ENCODE measurements at regions not wholly inside any gene's neighbourhood (a gene's known extent, or its start where the extent isn't known, plus 50 kb on each side); places are given as distances from the start of the nearest gene placed in this dataset.

- peaks cover 91% of the 10 kb centered on the region for H3K4me1 Mint-ChIP-seq (ENCODE audit: low read depth)
- intact Hi-C loops (cut with micrococcal nuclease): loop anchor here (10.0 kb wide), 2 partner anchors 48 to 208 kb away; no protein-coding TSS in a partner anchor
- ATAC-seq: peak; percentile 11
- DNase-seq: peak; percentile 39
- H3K27me3 Mint-ChIP-seq: no peaks in the 10 kb centered on the region
- CTCF ChIA-PET: interaction anchor here (1.1 to 2.0 kb wide), 5 partner anchors 27 to 196 kb away, joined by 3 to 8 read pairs (median 3); no protein-coding TSS in a partner anchor
- H3K27ac Mint-ChIP-seq: peak overlapping the region; percentile 96
- no peak overlapping the region for H3K4me3 Mint-ChIP-seq
- POLR2A ChIA-PET: interaction anchor here (0.8 to 3.2 kb wide), 9 partner anchors 12 to 210 kb away, joined by 3 to 16 read pairs (median 4); no protein-coding TSS in a partner anchor
- peaks cover 57% of the 10 kb centered on the region for H3K36me3 Mint-ChIP-seq (ENCODE audit: low read depth)
- no peak for TF ChIP-seq CTCF (IDR thresholded peaks at IDR 0.05)
- peaks cover 29% of the 10 kb centered on the region for H3K9me3 Mint-ChIP-seq
Measured at GRCh38 chr11:128297091-128297651, 290.2 kb downstream of the ETS1 start.

GRCh38 chr11:128294671-128295050 lies 292.7 kb downstream of the ETS1 start:
- TF ChIP-seq CTCF (IDR thresholded peaks at IDR 0.05): no peak
- Mint-ChIP-seq H3K36me3 (ENCODE audit: low read depth) (peaks cover 53% of the 10 kb centered on the region), H3K27me3 (no peaks in the 10 kb centered on the region), H3K4me3 (no peak overlapping the region), H3K4me1 (ENCODE audit: low read depth) (peaks cover 93% of the 10 kb centered on the region), H3K27ac (peak overlapping the region; percentile 95), H3K9me3 (peaks cover 29% of the 10 kb centered on the region)
- ChIA-PET CTCF (interaction anchor here (1.3 to 1.6 kb wide), 4 partner anchors 10 to 338 kb away, joined by 3 to 5 read pairs (median 4); no protein-coding TSS in a partner anchor), POLR2A (interaction anchor here (0.7 to 1.9 kb wide), 10 partner anchors 10 to 210 kb away, joined by 3 to 6 read pairs (median 3); no protein-coding TSS in a partner anchor)
- ATAC-seq (no peak), DNase-seq (no peak)
- intact Hi-C loops (cut with micrococcal nuclease): loop anchor here (5.0 to 10.0 kb wide), 3 partner anchors 50 to 210 kb away; no protein-coding TSS in a partner anchor

- CTCF ChIA-PET: interaction anchor here (1.4 to 5.3 kb wide), 4 partner anchors 11 to 338 kb away, joined by 3 to 91 read pairs (median 4); no protein-coding TSS in a partner anchor
Measured at GRCh38 chr11:128294001-128294670, 293.2 kb downstream of the ETS1 start.

GRCh38 chr11:128291835-128292234 lies 295.5 kb downstream of the ETS1 start:
- no peak for TF ChIP-seq CTCF (IDR thresholded peaks at IDR 0.05)
- Mint-ChIP-seq H3K9me3 (peaks cover 29% of the 10 kb centered on the region), H3K4me3 (peak overlapping the region; percentile 83), H3K36me3 (ENCODE audit: low read depth) (peaks cover 46% of the 10 kb centered on the region), H3K27me3 (no peaks in the 10 kb centered on the region), H3K4me1 (ENCODE audit: low read depth) (peaks cover 92% of the 10 kb centered on the region), H3K27ac (peak overlapping the region; percentile 95)
- intact Hi-C loops (cut with micrococcal nuclease): loop anchor here (2.0 to 10.0 kb wide), 6 partner anchors 27 to 339 kb away; no protein-coding TSS in a partner anchor
- POLR2A ChIA-PET: interaction anchor here (0.5 to 6.0 kb wide), 14 partner anchors 8 to 339 kb away, joined by 3 to 57 read pairs (median 16); no protein-coding TSS in a partner anchor
- peak; percentile 34 for ATAC-seq
- CTCF ChIA-PET: interaction anchor here (1.8 to 5.3 kb wide), 6 partner anchors 26 to 339 kb away, joined by 4 to 91 read pairs (median 12); no protein-coding TSS in a partner anchor
- peak; percentile 89 for DNase-seq

More at GRCh38 chr11:128294001-128294670, 293.2 kb downstream of the ETS1 start:
- Mint-ChIP-seq H3K27ac (peak overlapping the region; percentile 95), H3K27me3 (no peaks in the 10 kb centered on the region), H3K4me1 (ENCODE audit: low read depth) (peaks cover 93% of the 10 kb centered on the region), H3K4me3 (no peak overlapping the region), H3K36me3 (ENCODE audit: low read depth) (peaks cover 47% of the 10 kb centered on the region), H3K9me3 (peaks cover 29% of the 10 kb centered on the region)
- POLR2A ChIA-PET: interaction anchor here (1.0 to 1.9 kb wide), 6 partner anchors 8 to 211 kb away, joined by 3 to 5 read pairs (median 3); no protein-coding TSS in a partner anchor
- DNase-seq: peak; percentile 45
- intact Hi-C loops (cut with micrococcal nuclease): loop anchor here (5.0 to 10.0 kb wide), 3 partner anchors 51 to 211 kb away; no protein-coding TSS in a partner anchor
- TF ChIP-seq CTCF (IDR thresholded peaks at IDR 0.05): no peak
- ATAC-seq: no peak
